GM12873 (cell line): ENCODE measurements at regions not wholly inside any gene's neighbourhood (a gene's known extent, or its start where the extent isn't known, plus 50 kb on each side); places are given as distances from the start of the nearest gene placed in this dataset.

ENCODE experiments used
- CTCF ChIP-seq: IDR thresholded peaks from 2 replicates; pipeline ENCODE4 v1.5.1; 2012; ENCODE audit warnings: low read depth, mild to moderate bottlenecking, moderate library complexity, low read length, control low read depth; ENCODE audit not compliant: insufficient read depth; ENCODE audit errors: missing control alignments

- no peak for TF ChIP-seq CTCF
These were observed 97.9 kb upstream of the GUCY1A1 start for GRCh38 chr4:155568641-155569220.

- no peak for TF ChIP-seq CTCF
These were observed 100.3 kb upstream of the GUCY1A1 start for GRCh38 chr4:155566354-155566753.

- TF ChIP-seq CTCF: no peak
These were observed 100.9 kb upstream of the GUCY1A1 start for GRCh38 chr4:155565776-155566175.

GRCh38 chr4:155565330-155565729 is 101.3 kb upstream of the GUCY1A1 start:
- TF ChIP-seq CTCF: no peak

GRCh38 chr4:155564880-155565279 is 101.8 kb upstream of the GUCY1A1 start:
- TF ChIP-seq CTCF: no peak

- TF ChIP-seq CTCF: no peak
These were observed 102.6 kb upstream of the GUCY1A1 start for GRCh38 chr4:155564086-155564485.

DNA sequence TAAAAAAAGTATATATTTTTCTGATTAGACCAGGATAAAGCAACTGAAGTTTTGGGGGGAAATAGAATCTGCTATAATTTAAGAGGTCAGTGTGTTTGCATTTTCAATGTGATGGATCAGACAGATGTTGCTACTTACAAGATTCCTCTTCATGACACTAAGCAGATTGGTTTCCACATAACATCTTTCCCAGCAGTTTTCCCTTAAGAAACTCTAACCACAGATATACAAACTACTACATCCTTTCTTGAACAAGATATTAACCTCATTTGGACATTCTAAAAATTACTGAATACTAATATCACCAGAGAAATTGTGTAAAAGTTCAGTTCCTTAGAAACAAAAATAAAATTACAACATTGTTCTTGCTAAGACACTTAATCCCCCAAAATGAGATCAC is 106.7 kb upstream of the GUCY1A1 start:
- no peak for TF ChIP-seq CTCF
